Adrenal gland (tissue), 9 donors: ENCODE measurements at regions not wholly inside any gene's neighbourhood (a gene's known extent, or its start where the extent isn't known, plus 50 kb on each side); places are given as distances from the start of the nearest gene placed in this dataset.

ENCODE experiments used
- DNase-seq, 7 donors: peaks; one replicate each; pipeline ENCODE4 v3.0.0-alpha.2; 2019 to 2020
- H3K27ac ChIP-seq, 5 donors: fragments of 200-600 bp; sonication (generic) in 4 of 5; 1 replicate in 3 of 5; 2 replicates in 2 of 5; pipeline versions ENCODE4 v1.5.1 to v1.8.0; 2016 to 2020; ENCODE audit warnings: mild to moderate bottlenecking in 1 of 5
- H3K27me3 ChIP-seq: fragments of 200-600 bp; 2 replicates; pipeline ENCODE4 v1.8.0; 2021
- H3K36me3 ChIP-seq, 2 donors: fragments of 200-600 bp; replicated peaks in 1 of 2; 1 replicate in 1 of 2; 2 replicates in 1 of 2; pipeline versions ENCODE4 v1.5.1 to v1.8.0; 2018 to 2022
- H3K4me1 ChIP-seq, 2 donors: fragments of 200-600 bp; replicated peaks in 1 of 2; 1 replicate in 1 of 2; 2 replicates in 1 of 2; pipeline versions ENCODE4 v1.5.1 to v1.8.0; 2018 to 2021
- H3K4me3 ChIP-seq, 4 donors: fragments of 200-600 bp; sonication (generic) in 3 of 4; one replicate each; pipeline ENCODE4 v1.5.1; 2016 to 2018
- H3K9me3 ChIP-seq, 3 donors: fragments of 200-600 bp; sonication (generic) in 1 of 3; replicated peaks in 1 of 3; 1 replicate in 2 of 3; 2 replicates in 1 of 3; pipeline versions ENCODE4 v1.5.1 to v1.8.0; 2016 to 2021
- CTCF ChIP-seq, 6 experiments: fragments of 450-650 bp in 4 of 6; fragments of 200-600 bp in 2 of 6; sonication (generic) in 1 of 6; IDR thresholded peaks; 1 replicate in 5 of 6; 2 replicates in 1 of 6; pipeline versions ENCODE4 v1.5.1 to v1.8.0; 2016 to 2021; ENCODE audit warnings: antibody characterized with exemption in 6 of 6, mild to moderate bottlenecking in 2 of 6, moderate library complexity in 1 of 6
- POLR2A ChIP-seq, 2 donors: fragments of 450-650 bp; IDR thresholded peaks; one replicate each; pipeline ENCODE4 v1.6.1; 2017; ENCODE audit warnings: antibody characterized with exemption in 2 of 2, mild to moderate bottlenecking in 2 of 2, moderate library complexity in 1 of 2
- WGBS, 4 donors: extraction: QIAGEN DNeasy Blood & Tissue Kit in 2 of 4; methylation state at CpG; one replicate each; pipeline versions ENCODE4 v1.1.5 to v1.1.7; 2013 to 2017; 5-methylcytosine and 5-hydroxymethylcytosine counted together
- intact Hi-C, 2 donors: fragments of 100-400 bp; cut with DNase I; formaldehyde crosslinking; loops; one replicate each; pipeline versions ENCODE4 v1.14.1 to v1.15.0; 2022 to 2023
- donor health status: healthy with polysubstance abuse.
- donor health status: Bipolar disorder and iron deficiency.
- donor health status: DM: yes; HTN: yes; CAD: no.
- donor health status: DM: no; HTN: no; CAD: no.
- donor health status: DM: no; HTN: no; CAD: no.

DNA sequence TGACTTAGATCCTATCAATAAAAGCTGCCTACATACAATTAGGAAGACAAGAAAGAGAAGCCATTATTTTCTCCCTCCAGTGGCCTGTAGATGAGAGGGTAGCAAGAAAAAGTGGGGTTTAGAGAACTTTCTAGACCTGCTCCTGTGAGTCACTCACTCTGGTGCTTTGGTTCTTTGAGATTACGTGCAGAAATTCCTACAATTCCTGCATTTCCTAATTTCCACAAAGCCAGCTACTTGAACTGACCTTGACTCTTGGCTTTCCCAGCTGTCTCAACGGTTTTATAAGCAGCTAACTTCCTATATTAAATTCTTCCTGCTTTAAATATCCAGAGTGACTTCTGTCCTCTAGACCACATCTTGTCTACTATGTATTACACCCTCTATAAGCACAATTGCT, 899.5 kb upstream of the KLHL29 start:
- no peaks in the 10 kb centered on the region for H3K9me3 ChIP-seq
- H3K27me3 ChIP-seq, result no peaks in the 10 kb centered on the region
- no peaks in the 10 kb centered on the region for H3K36me3 ChIP-seq
- no peaks in the 10 kb centered on the region for H3K4me1 ChIP-seq
- H3K4me3 ChIP-seq, result no peak overlapping the region
- no peak for TF ChIP-seq CTCF (IDR thresholded peaks at IDR 0.05)
- TF ChIP-seq POLR2A (IDR thresholded peaks at IDR 0.05), result no peak
- DNase-seq, result no peak
- no peak overlapping the region for H3K27ac ChIP-seq
- intact Hi-C loops, result no loop called here
- WGBS, 4 donors, result 19 to 45% (median 34%) methylated on average over 2 of the region's 2 CpGs

- intact Hi-C loops, result no loop called here
- H3K4me3 ChIP-seq, result no peak overlapping the region
- H3K36me3 ChIP-seq, result no peaks in the 10 kb centered on the region
- H3K4me1 ChIP-seq, result no peaks in the 10 kb centered on the region
- DNase-seq, result no peak
- H3K27ac ChIP-seq, result no peak overlapping the region
- H3K9me3 ChIP-seq, result no peaks in the 10 kb centered on the region
- 75 to 86% (median 82%) methylated on average over 4 of the region's 4 CpGs for WGBS, 4 donors
- no peak for TF ChIP-seq CTCF (IDR thresholded peaks at IDR 0.05)
- TF ChIP-seq POLR2A (IDR thresholded peaks at IDR 0.05), result no peak
- H3K27me3 ChIP-seq, result no peaks in the 10 kb centered on the region
Measured at GRCh38 chr2:22486343-22486742, 898.6 kb upstream of the KLHL29 start.

- no peaks in the 10 kb centered on the region for H3K36me3 ChIP-seq
- no peaks in the 10 kb centered on the region for H3K4me1 ChIP-seq
- no peak overlapping the region for H3K27ac ChIP-seq
- intact Hi-C loops, result no loop called here
- DNase-seq, result no peak
- H3K4me3 ChIP-seq, result no peak overlapping the region
- TF ChIP-seq CTCF (IDR thresholded peaks at IDR 0.05) (no peak), POLR2A (IDR thresholded peaks at IDR 0.05) (no peak)
- 44 to 71% (median 59%) methylated on average over 2 of the region's 2 CpGs for WGBS, 4 donors
- H3K9me3 ChIP-seq, result no peaks in the 10 kb centered on the region
- no peaks in the 10 kb centered on the region for H3K27me3 ChIP-seq
Measured at GRCh38 chr2:22487036-22487435, 897.9 kb upstream of the KLHL29 start.

GRCh38 chr2:22487541-22487940, 897.4 kb upstream of the KLHL29 start:
- Histone ChIP-seq H3K9me3 (no peaks in the 10 kb centered on the region), H3K4me3 (no peak overlapping the region), H3K36me3 (no peaks in the 10 kb centered on the region), H3K4me1 (no peaks in the 10 kb centered on the region), H3K27ac (no peak overlapping the region), H3K27me3 (no peaks in the 10 kb centered on the region)
- intact Hi-C loops, result no loop called here
- no peak for DNase-seq
- WGBS, 4 donors, result 68 to 88% (median 69%) methylated on average over 3 of the region's 3 CpGs
- no peak for TF ChIP-seq POLR2A (IDR thresholded peaks at IDR 0.05)
- no peak for TF ChIP-seq CTCF (IDR thresholded peaks at IDR 0.05)
